ENCODE measurements at regions not wholly inside any gene's neighbourhood (a gene's known extent, or its start where the extent isn't known, plus 50 kb on each side); places are given as distances from the start of the nearest gene placed in this dataset.
"Not testable (repeated sequence)": the region's sequence is repeated elsewhere in the genome, so short reads cannot be mapped to it uniquely, and the experiment has no call there.

DNA sequence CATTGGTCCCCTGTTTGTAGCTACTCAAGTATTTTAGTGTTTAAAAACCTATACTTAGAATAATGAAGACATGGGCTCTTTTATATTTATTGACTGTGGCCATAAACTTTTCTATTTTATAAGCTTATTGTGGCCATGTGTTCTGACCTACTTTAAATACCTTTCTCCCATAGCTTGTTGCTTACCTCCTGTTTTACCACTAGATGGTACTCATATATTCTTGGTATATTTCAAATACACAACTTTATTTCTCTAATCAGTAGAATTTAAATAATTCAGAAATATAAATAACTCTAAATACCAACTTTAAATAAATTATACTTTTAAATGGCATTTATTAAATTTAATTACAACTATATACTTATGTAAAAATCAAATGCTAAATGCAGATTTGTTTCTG lies 498.0 kb downstream of the PRDM9 start:
- H3K36me3 ChIP-seq (ENCODE audit: control insufficient read depth, insufficient read depth, low read length) = no peaks in the 10 kb centered on the region
- peaks cover 6% of the 10 kb centered on the region for H3K9me3 ChIP-seq (ENCODE audit: control insufficient read depth, insufficient read depth, low read length)
- no peaks in the 10 kb centered on the region for H3K4me1 ChIP-seq (ENCODE audit: control insufficient read depth, insufficient read depth, low read length)
- H3K4me3 ChIP-seq (ENCODE audit: low read depth, low read length) = no peak overlapping the region
- DNase-seq (ENCODE audit: low read depth in 4 of 6, low spot score in 6 of 6) = peak in 2 of 6 donors; percentile 9 to 40
- H3K27ac ChIP-seq (ENCODE audit: low read depth, low read length) = no peak overlapping the region
- no peaks in the 10 kb centered on the region for H3K27me3 ChIP-seq (ENCODE audit: control insufficient read depth, insufficient read depth, low read length)

- not testable (repeated sequence) for H3K27ac ChIP-seq (ENCODE audit: low read depth, low read length); H3K4me3 ChIP-seq (ENCODE audit: low read depth, low read length); DNase-seq (ENCODE audit: low read depth in 4 of 6, low spot score in 6 of 6); H3K36me3 ChIP-seq (ENCODE audit: control insufficient read depth, insufficient read depth, low read length); H3K27me3 ChIP-seq (ENCODE audit: control insufficient read depth, insufficient read depth, low read length); H3K9me3 ChIP-seq (ENCODE audit: control insufficient read depth, insufficient read depth, low read length); H3K4me1 ChIP-seq (ENCODE audit: control insufficient read depth, insufficient read depth, low read length)
- no CpG with 5 or more reads among the region's 10 CpGs for WGBS (ENCODE audit: insufficient coverage)
Observed at GRCh38 chr5:24017710-24018109, 510.3 kb downstream of the PRDM9 start.

DNA sequence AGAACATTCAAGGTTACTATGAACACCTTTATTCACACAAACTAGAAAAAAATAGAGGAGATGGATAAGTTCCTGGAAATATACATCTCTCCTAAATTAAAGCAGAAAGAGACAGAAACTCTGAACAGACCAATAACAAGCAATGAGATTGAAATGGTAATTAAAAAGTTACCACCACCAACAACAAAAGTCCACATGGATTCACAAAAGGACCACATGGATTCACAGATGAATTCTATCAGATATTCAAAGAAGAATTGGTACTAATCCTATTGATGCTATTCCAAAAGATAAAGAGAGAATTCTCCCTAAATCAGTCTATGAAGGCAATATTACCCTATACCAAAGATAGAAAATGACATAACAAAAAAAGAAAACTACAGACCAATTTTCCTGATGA lies 518.9 kb downstream of the PRDM9 start:
- Histone ChIP-seq H3K4me1 (ENCODE audit: control insufficient read depth, insufficient read depth, low read length) (no peaks in the 10 kb centered on the region), H3K36me3 (ENCODE audit: control insufficient read depth, insufficient read depth, low read length) (no peaks in the 10 kb centered on the region), H3K4me3 (ENCODE audit: low read depth, low read length) (no peak overlapping the region), H3K27ac (ENCODE audit: low read depth, low read length) (no peak overlapping the region), H3K9me3 (ENCODE audit: control insufficient read depth, insufficient read depth, low read length) (peaks cover 2% of the 10 kb centered on the region), H3K27me3 (ENCODE audit: control insufficient read depth, insufficient read depth, low read length) (no peaks in the 10 kb centered on the region)
- DNase-seq (ENCODE audit: low read depth in 4 of 6, low spot score in 6 of 6) = no peak

DNA sequence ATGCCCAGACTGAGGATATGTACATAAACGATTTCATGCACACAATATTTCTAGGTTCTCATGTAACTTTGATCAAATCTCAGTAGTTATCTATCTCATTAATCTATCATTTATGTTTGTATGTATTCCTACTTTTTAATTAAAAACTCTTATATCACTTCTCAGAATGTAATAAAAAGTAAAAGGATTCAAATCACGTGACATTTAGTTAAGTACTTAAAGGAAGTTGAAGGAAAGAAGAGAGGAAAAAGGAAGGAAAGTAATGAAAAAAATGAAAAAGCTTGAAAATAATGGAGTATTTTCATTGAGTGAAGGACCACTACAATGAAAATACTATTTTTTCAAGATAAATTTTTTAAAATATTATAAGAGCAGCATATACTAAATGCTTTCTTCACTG lies 535.3 kb downstream of the PRDM9 start:
- Histone ChIP-seq H3K27me3 (ENCODE audit: control insufficient read depth, insufficient read depth, low read length) (no peaks in the 10 kb centered on the region), H3K4me1 (ENCODE audit: control insufficient read depth, insufficient read depth, low read length) (no peaks in the 10 kb centered on the region), H3K27ac (ENCODE audit: low read depth, low read length) (no peak overlapping the region), H3K36me3 (ENCODE audit: control insufficient read depth, insufficient read depth, low read length) (no peaks in the 10 kb centered on the region), H3K9me3 (ENCODE audit: control insufficient read depth, insufficient read depth, low read length) (no peaks in the 10 kb centered on the region), H3K4me3 (ENCODE audit: low read depth, low read length) (no peak overlapping the region)
- no CpG with 5 or more reads among the region's 2 CpGs for WGBS (ENCODE audit: insufficient coverage)
- DNase-seq (ENCODE audit: low read depth in 4 of 6, low spot score in 6 of 6) = no peak

- no peak overlapping the region for H3K27ac ChIP-seq (ENCODE audit: low read depth, low read length)
- no peak for DNase-seq (ENCODE audit: low read depth in 4 of 6, low spot score in 6 of 6)
- H3K9me3 ChIP-seq (ENCODE audit: control insufficient read depth, insufficient read depth, low read length) = no peaks in the 10 kb centered on the region
- no peak overlapping the region for H3K4me3 ChIP-seq (ENCODE audit: low read depth, low read length)
- no peaks in the 10 kb centered on the region for H3K27me3 ChIP-seq (ENCODE audit: control insufficient read depth, insufficient read depth, low read length)
- no peaks in the 10 kb centered on the region for H3K36me3 ChIP-seq (ENCODE audit: control insufficient read depth, insufficient read depth, low read length)
- H3K4me1 ChIP-seq (ENCODE audit: control insufficient read depth, insufficient read depth, low read length) = no peaks in the 10 kb centered on the region
Observed at GRCh38 chr5:24045046-24045445, 537.6 kb downstream of the PRDM9 start.

DNA sequence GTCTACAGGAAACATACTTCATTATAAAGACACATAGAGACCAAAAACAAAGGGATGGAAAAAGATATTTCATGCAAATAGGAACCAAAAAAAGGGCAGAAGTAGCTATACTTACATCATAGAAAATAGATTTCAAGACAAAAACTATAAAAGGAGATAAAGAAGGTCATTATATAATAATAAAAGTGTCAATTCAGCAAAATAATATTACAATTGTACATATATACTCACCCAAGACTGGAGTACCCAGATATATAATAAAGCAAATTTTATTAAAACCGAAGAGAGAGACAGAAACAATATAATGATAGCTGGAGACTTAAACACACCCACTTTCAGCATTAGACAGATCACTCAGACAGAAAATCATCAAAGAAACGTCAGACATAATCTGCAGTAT lies 546.3 kb downstream of the PRDM9 start:
- H3K27ac ChIP-seq (ENCODE audit: low read depth, low read length) = no peak overlapping the region
- WGBS (ENCODE audit: insufficient coverage) = no CpG with 5 or more reads among the region's 2 CpGs
- no peaks in the 10 kb centered on the region for H3K27me3 ChIP-seq (ENCODE audit: control insufficient read depth, insufficient read depth, low read length)
- H3K4me1 ChIP-seq (ENCODE audit: control insufficient read depth, insufficient read depth, low read length) = no peaks in the 10 kb centered on the region
- no peak overlapping the region for H3K4me3 ChIP-seq (ENCODE audit: low read depth, low read length)
- peaks cover 3% of the 10 kb centered on the region for H3K9me3 ChIP-seq (ENCODE audit: control insufficient read depth, insufficient read depth, low read length)
- DNase-seq (ENCODE audit: low read depth in 4 of 6, low spot score in 6 of 6) = no peak
- H3K36me3 ChIP-seq (ENCODE audit: control insufficient read depth, insufficient read depth, low read length) = no peaks in the 10 kb centered on the region

- H3K4me1 ChIP-seq (ENCODE audit: control insufficient read depth, insufficient read depth, low read length) = no peaks in the 10 kb centered on the region
- peaks cover 3% of the 10 kb centered on the region for H3K9me3 ChIP-seq (ENCODE audit: control insufficient read depth, insufficient read depth, low read length)
- no peak overlapping the region for H3K4me3 ChIP-seq (ENCODE audit: low read depth, low read length)
- no peak overlapping the region for H3K27ac ChIP-seq (ENCODE audit: low read depth, low read length)
- H3K27me3 ChIP-seq (ENCODE audit: control insufficient read depth, insufficient read depth, low read length) = no peaks in the 10 kb centered on the region
- WGBS (ENCODE audit: insufficient coverage) = no CpG with 5 or more reads among the region's 2 CpGs
- DNase-seq (ENCODE audit: low read depth in 4 of 6, low spot score in 6 of 6) = no peak
- H3K36me3 ChIP-seq (ENCODE audit: control insufficient read depth, insufficient read depth, low read length) = no peaks in the 10 kb centered on the region
Observed at GRCh38 chr5:24059006-24059405, 551.6 kb downstream of the PRDM9 start.

DNA sequence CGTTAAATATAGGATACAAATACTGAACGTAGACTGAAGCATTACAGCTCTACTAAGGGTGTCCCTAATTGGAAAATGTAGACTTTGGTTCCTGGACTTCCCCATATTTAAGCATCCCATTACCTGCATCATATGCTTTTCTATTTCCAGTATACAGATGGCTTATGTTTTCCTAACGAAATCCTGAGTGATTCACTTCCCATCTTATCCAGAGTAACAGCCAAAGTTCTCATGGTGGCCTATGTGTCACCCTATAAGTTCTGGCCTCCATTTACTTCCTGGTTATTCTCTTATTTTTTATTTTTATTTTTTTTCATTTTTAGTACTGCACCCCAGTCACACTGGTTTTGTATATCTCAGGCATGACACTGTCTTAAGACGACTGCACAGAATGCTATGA lies 552.3 kb downstream of the PRDM9 start:
- H3K36me3 ChIP-seq (ENCODE audit: control insufficient read depth, insufficient read depth, low read length) = no peaks in the 10 kb centered on the region
- H3K9me3 ChIP-seq (ENCODE audit: control insufficient read depth, insufficient read depth, low read length) = peaks cover 3% of the 10 kb centered on the region
- no peak overlapping the region for H3K4me3 ChIP-seq (ENCODE audit: low read depth, low read length)
- no peak overlapping the region for H3K27ac ChIP-seq (ENCODE audit: low read depth, low read length)
- DNase-seq (ENCODE audit: low read depth in 4 of 6, low spot score in 6 of 6) = no peak
- H3K27me3 ChIP-seq (ENCODE audit: control insufficient read depth, insufficient read depth, low read length) = no peaks in the 10 kb centered on the region
- 67% methylated on average over 1 of the region's 4 CpGs for WGBS (ENCODE audit: insufficient coverage)
- H3K4me1 ChIP-seq (ENCODE audit: control insufficient read depth, insufficient read depth, low read length) = no peaks in the 10 kb centered on the region

DNA sequence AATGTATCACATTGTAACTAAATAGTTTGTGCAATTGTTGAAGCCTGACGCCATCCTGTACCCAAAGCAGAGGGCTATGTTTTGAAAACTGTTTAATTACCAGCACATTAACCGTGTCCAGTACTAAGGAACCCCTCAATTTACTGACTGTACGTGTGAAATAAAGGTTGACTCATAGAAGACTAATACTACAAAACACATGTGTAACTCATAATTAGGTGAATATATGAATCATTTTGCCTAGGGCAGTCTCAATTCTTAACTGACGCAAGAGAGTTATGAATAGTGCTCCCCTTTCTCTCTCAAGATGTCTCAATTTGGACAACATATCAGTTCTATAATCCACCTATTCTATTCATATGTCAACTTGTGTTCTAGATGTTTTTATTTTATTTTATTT lies 558.4 kb downstream of the PRDM9 start:
- Histone ChIP-seq H3K4me3 (ENCODE audit: low read depth, low read length) (no peak overlapping the region), H3K4me1 (ENCODE audit: control insufficient read depth, insufficient read depth, low read length) (no peaks in the 10 kb centered on the region), H3K36me3 (ENCODE audit: control insufficient read depth, insufficient read depth, low read length) (no peaks in the 10 kb centered on the region), H3K27me3 (ENCODE audit: control insufficient read depth, insufficient read depth, low read length) (no peaks in the 10 kb centered on the region), H3K27ac (ENCODE audit: low read depth, low read length) (no peak overlapping the region), H3K9me3 (ENCODE audit: control insufficient read depth, insufficient read depth, low read length) (no peaks in the 10 kb centered on the region)
- no peak for DNase-seq (ENCODE audit: low read depth in 4 of 6, low spot score in 6 of 6)
- no CpG with 5 or more reads among the region's 4 CpGs for WGBS (ENCODE audit: insufficient coverage)

- no peaks in the 10 kb centered on the region for H3K27me3 ChIP-seq (ENCODE audit: control insufficient read depth, insufficient read depth, low read length)
- H3K4me3 ChIP-seq (ENCODE audit: low read depth, low read length) = no peak overlapping the region
- no peaks in the 10 kb centered on the region for H3K4me1 ChIP-seq (ENCODE audit: control insufficient read depth, insufficient read depth, low read length)
- H3K27ac ChIP-seq (ENCODE audit: low read depth, low read length) = no peak overlapping the region
- DNase-seq (ENCODE audit: low read depth in 4 of 6, low spot score in 6 of 6) = no peak
- WGBS (ENCODE audit: insufficient coverage) = 100% methylated on average over 2 of the region's 2 CpGs
- H3K9me3 ChIP-seq (ENCODE audit: control insufficient read depth, insufficient read depth, low read length) = no peaks in the 10 kb centered on the region
- H3K36me3 ChIP-seq (ENCODE audit: control insufficient read depth, insufficient read depth, low read length) = no peaks in the 10 kb centered on the region
Observed at GRCh38 chr5:24067208-24067607, 559.8 kb downstream of the PRDM9 start.

DNA sequence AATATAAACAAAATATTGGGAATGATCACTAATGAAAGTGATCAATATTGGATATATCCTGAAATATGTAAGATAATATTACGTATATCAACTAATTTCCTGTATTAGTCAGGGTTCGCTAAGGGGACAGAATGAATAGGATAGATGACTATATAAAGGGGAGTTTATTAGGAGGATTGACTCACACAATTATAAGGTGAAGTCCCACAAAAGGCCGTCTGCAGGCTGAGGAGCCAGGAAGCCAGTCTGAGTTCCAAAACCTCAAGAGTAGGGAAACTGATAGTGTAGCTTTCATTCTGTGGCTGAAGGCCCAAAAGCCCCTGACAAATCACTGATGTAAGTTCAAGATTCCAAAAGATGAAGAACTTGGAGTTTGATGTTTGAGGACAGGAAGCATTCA lies 561.1 kb downstream of the PRDM9 start:
- Histone ChIP-seq H3K9me3 (ENCODE audit: control insufficient read depth, insufficient read depth, low read length) (no peaks in the 10 kb centered on the region), H3K27ac (ENCODE audit: low read depth, low read length) (no peak overlapping the region), H3K4me1 (ENCODE audit: control insufficient read depth, insufficient read depth, low read length) (no peaks in the 10 kb centered on the region), H3K36me3 (ENCODE audit: control insufficient read depth, insufficient read depth, low read length) (no peaks in the 10 kb centered on the region), H3K4me3 (ENCODE audit: low read depth, low read length) (no peak overlapping the region), H3K27me3 (ENCODE audit: control insufficient read depth, insufficient read depth, low read length) (no peaks in the 10 kb centered on the region)
- WGBS (ENCODE audit: insufficient coverage) = 83% methylated on average over 1 of the region's 3 CpGs
- no peak for DNase-seq (ENCODE audit: low read depth in 4 of 6, low spot score in 6 of 6)

All from spinal cord (tissue), 9 donors.